Neural progenitor cell (in vitro differentiated cells): ENCODE measurements at regions not wholly inside any gene's neighbourhood (a gene's known extent, or its start where the extent isn't known, plus 50 kb on each side); places are given as distances from the start of the nearest gene placed in this dataset.
A peak's percentile ranks its signal among the peaks of the same experiment; 100 is the strongest.

Source experiments
- DNase-seq: peaks from one replicate; pipeline ENCODE4 v3.0.0-alpha.2; 2016; ENCODE audit warnings: low spot score
- H2AFZ ChIP-seq: fragments of 200-600 bp; sonication (generic); replicated peaks from 2 replicates; pipeline ENCODE4 v1.6.1; 2016; ENCODE audit warnings: antibody characterized with exemption
- H3F3A ChIP-seq: fragments of 200-600 bp; sonication (generic); 2 replicates; pipeline ENCODE4 v1.6.1; 2016; ENCODE audit warnings: antibody characterized with exemption, low read depth
- H3K27ac ChIP-seq: fragments of 200-600 bp; sonication (generic); 2 replicates; pipeline ENCODE4 v1.5.1; 2016; ENCODE audit warnings: mild to moderate bottlenecking
- H3K27me3 ChIP-seq: fragments of 200-600 bp; sonication (generic); 2 replicates; pipeline ENCODE4 v1.6.1; 2016; ENCODE audit warnings: mild to moderate bottlenecking, moderate library complexity
- H3K36me3 ChIP-seq: fragments of 200-600 bp; sonication (generic); 2 replicates; pipeline ENCODE4 v1.5.1; 2016
- H3K4me1 ChIP-seq: fragments of 200-600 bp; sonication (generic); 2 replicates; pipeline ENCODE4 v1.6.1; 2016; ENCODE audit warnings: mixed run types
- H3K4me2 ChIP-seq: fragments of 200-600 bp; sonication (generic); 2 replicates; pipeline ENCODE4 v1.6.1; 2016
- H3K4me3 ChIP-seq: fragments of 200-600 bp; sonication (generic); 2 replicates; pipeline ENCODE4 v1.5.1; 2016
- H3K79me2 ChIP-seq: fragments of 200-600 bp; sonication (generic); 2 replicates; pipeline ENCODE4 v1.6.1; 2016; ENCODE audit warnings: low read depth
- H3K9ac ChIP-seq: fragments of 200-600 bp; sonication (generic); 2 replicates; pipeline ENCODE4 v1.6.1; 2016
- H3K9me3 ChIP-seq: fragments of 200-600 bp; sonication (generic); 2 replicates; pipeline ENCODE4 v1.5.1; 2016; ENCODE audit warnings: low read depth
- H4K20me1 ChIP-seq: fragments of 200-600 bp; sonication (generic); 2 replicates; pipeline ENCODE4 v1.6.1; 2016; ENCODE audit warnings: low read depth
- H3K27ac Mint-ChIP-seq: 3 replicates; pipeline ENCODE4 v1.8.0; 2021; ENCODE audit warnings: mixed read lengths
- H3K27me3 Mint-ChIP-seq: 2 replicates; pipeline ENCODE4 v1.8.0; 2022; ENCODE audit warnings: low read depth, mild to moderate bottlenecking, inconsistent platforms, moderate library complexity, mixed read lengths; ENCODE audit not compliant: insufficient read depth
- H3K36me3 Mint-ChIP-seq: 3 replicates; pipeline ENCODE4 v1.8.0; 2021; ENCODE audit warnings: mixed read lengths
- H3K4me1 Mint-ChIP-seq: 3 replicates; pipeline ENCODE4 v1.8.0; 2021; ENCODE audit warnings: mixed read lengths
- H3K4me3 Mint-ChIP-seq: 3 replicates; pipeline ENCODE4 v1.8.0; 2021; ENCODE audit warnings: mild to moderate bottlenecking, moderate library complexity, mixed read lengths
- H3K9me3 Mint-ChIP-seq: 3 replicates; pipeline ENCODE4 v1.8.0; 2020; ENCODE audit warnings: mixed read lengths
- CTCF ChIP-seq: fragments of 200-600 bp; sonication (generic); IDR thresholded peaks from 2 replicates; pipeline ENCODE4 v1.5.1; 2017; ENCODE audit warnings: antibody characterized with exemption, mild to moderate bottlenecking
- EZH2 ChIP-seq: fragments of 200-600 bp; sonication (generic); IDR thresholded peaks from 2 replicates; pipeline ENCODE4 v1.6.1; 2017; ENCODE audit warnings: antibody characterized with exemption, mild to moderate bottlenecking, moderate library complexity
- EZH2phosphoT487 ChIP-seq: fragments of 200-600 bp; sonication (generic); IDR thresholded peaks from 2 replicates; pipeline ENCODE4 v1.6.1; 2017; ENCODE audit warnings: antibody characterized with exemption

DNA sequence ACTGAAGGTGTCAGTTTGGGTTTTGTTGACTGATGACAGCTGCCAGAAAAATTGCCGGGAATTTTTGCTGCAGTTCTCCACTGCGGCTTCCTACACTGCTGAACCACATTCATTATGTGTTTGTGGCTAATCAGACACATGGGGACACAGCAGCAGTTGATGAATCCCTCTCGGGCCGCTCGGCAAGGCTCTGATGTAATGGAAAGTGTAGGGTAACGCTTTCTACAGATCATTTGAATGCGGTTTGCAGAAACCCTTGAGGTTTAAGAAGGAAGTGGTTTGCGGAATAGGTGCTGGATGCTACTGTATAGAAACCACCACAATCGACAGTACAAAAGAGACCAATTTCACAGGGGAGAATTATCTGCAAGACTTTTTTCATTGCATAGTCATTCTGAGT, 138.7 kb upstream of the SASH1 start:
- Histone ChIP-seq H2AFZ (no peak overlapping the region), H3K9ac (no peak overlapping the region), H4K20me1 (no peaks in the 10 kb centered on the region), H3K4me2 (no peak overlapping the region), H3K27me3 (no peaks in the 10 kb centered on the region), H3K4me1 (no peaks in the 10 kb centered on the region), H3K79me2 (no peaks in the 10 kb centered on the region), H3K9me3 (no peaks in the 10 kb centered on the region), H3F3A (no peaks in the 10 kb centered on the region), H3K4me3 (no peak overlapping the region), H3K27ac (no peak overlapping the region), H3K36me3 (no peaks in the 10 kb centered on the region)
- no peak overlapping the region for H3K4me3 Mint-ChIP-seq
- H3K36me3 Mint-ChIP-seq: no peaks in the 10 kb centered on the region
- no peaks in the 10 kb centered on the region for H3K27me3 Mint-ChIP-seq
- TF ChIP-seq EZH2phosphoT487 (no peak), EZH2 (no peak), CTCF (no peak)
- no peaks in the 10 kb centered on the region for H3K9me3 Mint-ChIP-seq
- no peak overlapping the region for H3K27ac Mint-ChIP-seq
- H3K4me1 Mint-ChIP-seq: peaks cover 14% of the 10 kb centered on the region
- DNase-seq: no peak

- H3K9me3 ChIP-seq: no peaks in the 10 kb centered on the region
- no peaks in the 10 kb centered on the region for H3K36me3 ChIP-seq
- TF ChIP-seq EZH2: no peak
- TF ChIP-seq CTCF: no peak
- TF ChIP-seq EZH2phosphoT487: no peak
- H2AFZ ChIP-seq: no peak overlapping the region
- Mint-ChIP-seq H3K4me1 (peaks cover 6% of the 10 kb centered on the region), H3K36me3 (no peaks in the 10 kb centered on the region), H3K4me3 (no peak overlapping the region), H3K27ac (no peak overlapping the region), H3K27me3 (peaks cover 1% of the 10 kb centered on the region), H3K9me3 (no peaks in the 10 kb centered on the region)
- DNase-seq: no peak
- H3K27me3 ChIP-seq: no peaks in the 10 kb centered on the region
- H4K20me1 ChIP-seq: no peaks in the 10 kb centered on the region
- no peak overlapping the region for H3K9ac ChIP-seq
- no peak overlapping the region for H3K4me3 ChIP-seq
- no peak overlapping the region for H3K4me2 ChIP-seq
- H3K4me1 ChIP-seq: no peaks in the 10 kb centered on the region
- no peaks in the 10 kb centered on the region for H3F3A ChIP-seq
- H3K79me2 ChIP-seq: no peaks in the 10 kb centered on the region
- no peak overlapping the region for H3K27ac ChIP-seq
Measured at GRCh38 chr6:148208298-148208697, 134.3 kb upstream of the SASH1 start.

DNA sequence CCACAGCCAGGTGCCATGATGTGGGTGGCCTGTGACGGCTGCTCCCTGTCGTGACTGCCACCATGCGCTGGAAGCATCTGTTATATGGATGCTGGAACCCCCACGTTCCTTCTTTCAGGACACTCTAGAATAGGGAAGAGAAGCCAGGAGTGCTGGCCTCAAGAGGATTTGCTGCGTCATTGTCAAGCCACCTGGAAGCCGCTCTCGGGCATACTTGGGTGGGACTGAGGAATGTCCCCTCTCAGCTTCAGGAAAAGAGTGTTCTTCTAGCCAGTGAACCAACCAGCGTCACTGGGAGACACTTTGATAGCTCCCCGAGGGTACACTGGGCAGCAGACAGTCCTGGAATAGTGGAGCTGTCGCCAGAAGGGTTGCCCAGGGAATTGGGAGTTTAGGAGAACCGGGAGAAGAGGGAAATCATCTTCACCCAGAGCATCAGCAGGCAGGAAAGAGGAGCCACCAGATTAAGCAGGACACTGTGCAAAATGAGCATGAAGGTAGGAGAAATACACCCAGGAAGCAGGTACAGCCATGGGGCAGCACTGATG, 130.8 kb upstream of the SASH1 start:
- no peak overlapping the region for H3K9ac ChIP-seq
- no peaks in the 10 kb centered on the region for H3K79me2 ChIP-seq
- H3K27me3 ChIP-seq: no peaks in the 10 kb centered on the region
- H3K27ac ChIP-seq: no peak overlapping the region
- H4K20me1 ChIP-seq: no peaks in the 10 kb centered on the region
- no peak for DNase-seq
- H3K4me1 ChIP-seq: no peaks in the 10 kb centered on the region
- Mint-ChIP-seq H3K4me1 (peaks cover 17% of the 10 kb centered on the region), H3K9me3 (no peaks in the 10 kb centered on the region), H3K36me3 (no peaks in the 10 kb centered on the region), H3K27me3 (peaks cover 2% of the 10 kb centered on the region), H3K4me3 (no peak overlapping the region), H3K27ac (no peak overlapping the region)
- H3F3A ChIP-seq: no peaks in the 10 kb centered on the region
- H3K4me3 ChIP-seq: no peak overlapping the region
- no peaks in the 10 kb centered on the region for H3K9me3 ChIP-seq
- H3K4me2 ChIP-seq: no peak overlapping the region
- H2AFZ ChIP-seq: no peak overlapping the region
- TF ChIP-seq EZH2 (no peak), CTCF (no peak), EZH2phosphoT487 (no peak)
- no peaks in the 10 kb centered on the region for H3K36me3 ChIP-seq

DNA sequence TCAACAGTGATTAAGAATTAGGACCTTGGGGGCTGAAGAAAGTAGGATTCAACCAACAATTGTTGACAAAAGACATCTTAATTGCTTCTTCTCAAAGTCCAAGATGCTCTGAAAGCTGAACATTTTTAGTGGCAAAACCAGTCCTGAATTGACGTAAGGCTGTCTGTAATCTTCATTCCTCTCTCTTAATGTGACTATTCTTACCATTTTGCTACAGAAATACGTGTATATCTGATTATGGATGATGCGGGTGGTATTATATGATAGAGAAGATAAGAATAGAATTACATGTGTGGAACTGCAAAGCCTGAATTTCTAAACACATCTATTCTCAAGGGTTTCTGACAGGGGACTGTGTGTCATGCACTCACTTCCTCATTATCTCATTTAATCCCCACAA, 130.3 kb upstream of the SASH1 start:
- H3K79me2 ChIP-seq: no peaks in the 10 kb centered on the region
- H3K36me3 ChIP-seq: no peaks in the 10 kb centered on the region
- Mint-ChIP-seq H3K36me3 (no peaks in the 10 kb centered on the region), H3K27me3 (peaks cover 2% of the 10 kb centered on the region), H3K27ac (peak overlapping the region; percentile 50), H3K9me3 (no peaks in the 10 kb centered on the region), H3K4me1 (peaks cover 17% of the 10 kb centered on the region), H3K4me3 (no peak overlapping the region)
- H3F3A ChIP-seq: no peaks in the 10 kb centered on the region
- no peaks in the 10 kb centered on the region for H3K9me3 ChIP-seq
- no peak for TF ChIP-seq CTCF
- no peak for TF ChIP-seq EZH2phosphoT487
- no peak for TF ChIP-seq EZH2
- no peak overlapping the region for H3K9ac ChIP-seq
- no peaks in the 10 kb centered on the region for H4K20me1 ChIP-seq
- H2AFZ ChIP-seq: no peak overlapping the region
- H3K27ac ChIP-seq: no peak overlapping the region
- H3K4me3 ChIP-seq: no peak overlapping the region
- no peaks in the 10 kb centered on the region for H3K27me3 ChIP-seq
- no peak overlapping the region for H3K4me2 ChIP-seq
- H3K4me1 ChIP-seq: no peaks in the 10 kb centered on the region
- no peak for DNase-seq
